H9 (cell line): ENCODE measurements at regions not wholly inside any gene's neighbourhood (a gene's known extent, or its start where the extent isn't known, plus 50 kb on each side); places are given as distances from the start of the nearest gene placed in this dataset.

Experiments used
- DNase-seq: peaks from one replicate; pipeline ENCODE4 v3.0.0-alpha.2; 2017
- H2AFZ ChIP-seq: one replicate; pipeline ENCODE4 v1.6.1; 2013; ENCODE audit warnings: mild to moderate bottlenecking, low read length, control low read depth, moderate library complexity
- H2AK5ac ChIP-seq: 2 replicates; pipeline ENCODE4 v1.6.1; 2013; ENCODE audit warnings: low read length, control low read depth, mixed read lengths; ENCODE audit not compliant: insufficient read length
- H2BK120ac ChIP-seq: one replicate; pipeline ENCODE4 v1.6.1; 2013; ENCODE audit warnings: low read depth, mild to moderate bottlenecking, low read length, control low read depth, inconsistent platforms; ENCODE audit not compliant: poor library complexity, severe bottlenecking
- H2BK12ac ChIP-seq: 2 replicates; pipeline ENCODE4 v1.6.1; 2013; ENCODE audit warnings: low read length, control low read depth, mixed read lengths, low read depth; ENCODE audit not compliant: insufficient read length
- H2BK15ac ChIP-seq: 2 replicates; pipeline ENCODE4 v1.6.1; 2013; ENCODE audit warnings: low read depth, low read length, control low read depth
- H2BK20ac ChIP-seq: one replicate; pipeline ENCODE4 v1.6.1; 2013; ENCODE audit warnings: low read depth, mild to moderate bottlenecking, low read length, control low read depth, inconsistent platforms; ENCODE audit not compliant: poor library complexity, severe bottlenecking
- H2BK5ac ChIP-seq: 2 replicates; pipeline ENCODE4 v1.6.1; 2013; ENCODE audit warnings: low read length, control low read depth, mixed read lengths; ENCODE audit not compliant: insufficient read length
- H3K14ac ChIP-seq: 2 replicates; pipeline ENCODE4 v1.6.1; 2013; ENCODE audit warnings: low read length, control low read depth; ENCODE audit not compliant: insufficient read depth
- H3K18ac ChIP-seq: 2 replicates; pipeline ENCODE4 v1.6.1; 2013; ENCODE audit warnings: low read depth, mild to moderate bottlenecking, mixed read lengths, low read length, control low read depth; ENCODE audit not compliant: insufficient read length
- H3K23ac ChIP-seq: 2 replicates; pipeline ENCODE4 v1.6.1; 2013; ENCODE audit warnings: low read length, control low read depth, mixed read lengths, low read depth; ENCODE audit not compliant: insufficient read length
- H3K23me2 ChIP-seq: 2 replicates; pipeline ENCODE4 v1.6.1; 2013; ENCODE audit warnings: low read depth, mild to moderate bottlenecking, mixed read lengths, low read length, control low read depth; ENCODE audit not compliant: insufficient read length, poor library complexity, severe bottlenecking
- H3K27ac ChIP-seq: 2 replicates; pipeline ENCODE4 v1.5.1; 2013; ENCODE audit warnings: low read length, control low read depth, mixed read lengths, low read depth; ENCODE audit not compliant: insufficient read length
- H3K27me3 ChIP-seq: 2 replicates; pipeline ENCODE4 v1.6.1; 2013; ENCODE audit warnings: low read length, control low read depth, inconsistent platforms; ENCODE audit not compliant: insufficient read depth
- H3K4ac ChIP-seq: 2 replicates; pipeline ENCODE4 v1.6.1; 2013; ENCODE audit warnings: low read depth, mild to moderate bottlenecking, control low read depth, inconsistent platforms, low read length, moderate library complexity
- H3K4me1 ChIP-seq: 2 replicates; pipeline ENCODE4 v1.6.1; 2013; ENCODE audit warnings: low read length, control low read depth, inconsistent platforms; ENCODE audit not compliant: insufficient read depth
- H3K4me2 ChIP-seq: 2 replicates; pipeline ENCODE4 v1.6.1; 2013; ENCODE audit warnings: low read length, control low read depth, mixed read lengths; ENCODE audit not compliant: insufficient read length, insufficient read depth
- H3K56ac ChIP-seq: 2 replicates; pipeline ENCODE4 v1.6.1; 2013; ENCODE audit warnings: low read depth, mild to moderate bottlenecking, mixed read lengths, low read length, control low read depth; ENCODE audit not compliant: insufficient read length
- H3K79me1 ChIP-seq: 2 replicates; pipeline ENCODE4 v1.6.1; 2013; ENCODE audit warnings: low read depth, mild to moderate bottlenecking, moderate library complexity, low read length, control low read depth, inconsistent platforms; ENCODE audit not compliant: insufficient read depth, poor library complexity, severe bottlenecking
- H3K79me2 ChIP-seq: 2 replicates; pipeline ENCODE4 v1.6.1; 2013; ENCODE audit warnings: low read length, control low read depth, inconsistent platforms; ENCODE audit not compliant: insufficient read depth
- H3K9ac ChIP-seq: 2 replicates; pipeline ENCODE4 v1.6.1; 2013; ENCODE audit warnings: low read length, control low read depth, mixed read lengths; ENCODE audit not compliant: insufficient read length; ENCODE audit errors: extremely low read depth
- H3K9me3 ChIP-seq: one replicate; pipeline ENCODE4 v1.6.1; 2013; ENCODE audit warnings: low read depth, low read length, inconsistent platforms; ENCODE audit not compliant: control insufficient read depth
- H3T11ph ChIP-seq: one replicate; pipeline ENCODE4 v1.6.1; 2013; ENCODE audit warnings: mild to moderate bottlenecking, low read length, control low read depth, inconsistent platforms
- H4K20me1 ChIP-seq: one replicate; pipeline ENCODE4 v1.6.1; 2013; ENCODE audit not compliant: control insufficient read depth, insufficient read length, insufficient read depth
- H4K5ac ChIP-seq: 2 replicates; pipeline ENCODE4 v1.6.1; 2013; ENCODE audit warnings: low read depth, mild to moderate bottlenecking, mixed read lengths, low read length, control low read depth; ENCODE audit not compliant: insufficient read length
- H4K8ac ChIP-seq: replicated peaks from 2 replicates; pipeline ENCODE4 v1.6.1; 2013; ENCODE audit warnings: low read length, control low read depth, mixed read lengths, low read depth; ENCODE audit not compliant: insufficient read length
- H4K91ac ChIP-seq: 2 replicates; pipeline ENCODE4 v1.6.1; 2013; ENCODE audit warnings: low read depth, mild to moderate bottlenecking, moderate library complexity, mixed read lengths, low read length, control low read depth; ENCODE audit not compliant: insufficient read length
- H3K27ac Mint-ChIP-seq, 3 experiments: 2 replicates in 2 of 3; 3 replicates in 1 of 3; pipeline ENCODE4 v1.8.0; 2020 to 2021; ENCODE audit warnings: mixed read lengths in 3 of 3, mild to moderate bottlenecking in 1 of 3, moderate library complexity in 1 of 3
- H3K27me3 Mint-ChIP-seq: 2 replicates; pipeline ENCODE4 v1.8.0; 2021; ENCODE audit warnings: low read depth, mild to moderate bottlenecking, moderate library complexity, mixed read lengths
- H3K36me3 Mint-ChIP-seq, 3 experiments: 2 replicates in 2 of 3; 3 replicates in 1 of 3; pipeline ENCODE4 v1.8.0; 2020 to 2021; ENCODE audit warnings: low read depth in 3 of 3, mixed read lengths in 3 of 3; ENCODE audit not compliant: insufficient read depth in 1 of 3
- H3K4me1 Mint-ChIP-seq, 2 experiments: 2 replicates each; pipeline ENCODE4 v1.8.0; 2020; ENCODE audit warnings: mixed read lengths in 2 of 2
- H3K4me3 Mint-ChIP-seq, 2 experiments: 2 replicates in 1 of 2; 3 replicates in 1 of 2; pipeline ENCODE4 v1.8.0; 2020 to 2021; ENCODE audit warnings: mild to moderate bottlenecking in 2 of 2, mixed read lengths in 2 of 2, moderate library complexity in 1 of 2
- H3K9me3 Mint-ChIP-seq, 2 experiments: 2 replicates in 1 of 2; 3 replicates in 1 of 2; pipeline ENCODE4 v1.8.0; 2020; ENCODE audit warnings: mild to moderate bottlenecking in 2 of 2, mixed read lengths in 2 of 2, moderate library complexity in 1 of 2
- whole genome bisulfite sequencing: extraction: QIAGEN DNeasy Blood & Tissue Kit; methylation state at CpG from one replicate; pipeline ENCODE4 v1.1.7; 2013; ENCODE audit warnings: missing lambda C conversion rate, low lambda C conversion rate, mixed read lengths; ENCODE audit not compliant: insufficient read length; ENCODE audit errors: extremely low coverage; 5-methylcytosine and 5-hydroxymethylcytosine counted together
- TF ChIP-seq, protein P1 (sequence below): fragments of 200-600 bp; sonication (generic); conservative IDR thresholded peaks from 3 replicates; pipeline ENCODE4 v1.8.0; 2021; ENCODE audit warnings: antibody characterized with exemption, mild to moderate bottlenecking

DNA sequence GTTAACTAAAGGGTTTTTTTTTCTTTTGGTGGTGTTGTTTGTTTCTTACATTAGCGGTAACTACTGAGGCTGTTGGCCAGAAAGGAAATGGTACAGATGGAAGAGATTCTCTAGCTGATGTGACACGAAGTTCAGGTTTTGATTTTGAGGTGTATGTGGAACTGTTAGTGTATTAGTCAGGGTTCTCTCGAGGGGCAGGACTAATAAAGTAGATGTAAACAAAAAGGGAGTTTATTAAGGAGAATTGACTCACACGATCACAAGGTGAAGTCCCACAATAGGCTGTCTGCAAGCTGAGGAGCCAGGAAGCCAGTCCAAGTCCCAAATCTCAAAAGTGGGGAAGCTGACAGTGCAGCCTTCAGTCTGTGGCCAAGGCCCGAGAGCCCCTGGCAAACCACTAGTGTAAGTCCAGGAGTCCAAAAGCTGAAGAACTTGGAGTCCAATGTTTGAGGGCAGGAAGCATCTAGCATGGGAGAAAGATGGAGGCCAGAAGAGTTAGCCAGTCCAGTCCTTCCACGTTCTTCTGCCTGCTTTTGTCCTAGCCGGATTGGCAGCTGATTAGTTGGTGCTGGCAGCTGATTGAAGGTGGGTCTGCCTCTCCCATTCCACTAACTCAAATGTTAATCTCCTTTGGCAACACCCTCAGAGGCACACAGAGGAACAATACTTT, 577.6 kb downstream of the EFNB2 start:
- Histone ChIP-seq H3K4ac (no peak overlapping the region), H3T11ph (no peak overlapping the region), H2BK12ac (no peak overlapping the region), H4K91ac (no peak overlapping the region), H3K79me1 (no peaks in the 10 kb centered on the region), H3K27ac (no peak overlapping the region), H3K18ac (no peak overlapping the region), H4K20me1 (no peaks in the 10 kb centered on the region), H3K23me2 (no peaks in the 10 kb centered on the region), H2BK5ac (no peak overlapping the region), H3K9me3 (no peaks in the 10 kb centered on the region), H4K5ac (no peak overlapping the region), H3K4me2 (no peak overlapping the region), H2AFZ (no peak overlapping the region), H3K23ac (no peak overlapping the region), H3K14ac (no peak overlapping the region), H2BK20ac (no peak overlapping the region), H2AK5ac (no peak overlapping the region), H3K79me2 (no peaks in the 10 kb centered on the region), H4K8ac (no peak overlapping the region), H3K27me3 (no peaks in the 10 kb centered on the region), H3K4me1 (no peaks in the 10 kb centered on the region), H3K56ac (no peak overlapping the region), H3K9ac (no peak overlapping the region), H2BK15ac (no peak overlapping the region), H2BK120ac (no peak overlapping the region)
- Mint-ChIP-seq H3K27ac (no peak overlapping the region), H3K4me1 (no peaks in the 10 kb centered on the region), H3K4me3 (no peak overlapping the region), H3K36me3 (no peaks in the 10 kb centered on the region), H3K27me3 (no peaks in the 10 kb centered on the region), H3K9me3 (no peaks in the 10 kb centered on the region)
- no CpG with 5 or more reads among the region's 7 CpGs for WGBS
- no peak for DNase-seq
- TF ChIP-seq, protein P1, sequence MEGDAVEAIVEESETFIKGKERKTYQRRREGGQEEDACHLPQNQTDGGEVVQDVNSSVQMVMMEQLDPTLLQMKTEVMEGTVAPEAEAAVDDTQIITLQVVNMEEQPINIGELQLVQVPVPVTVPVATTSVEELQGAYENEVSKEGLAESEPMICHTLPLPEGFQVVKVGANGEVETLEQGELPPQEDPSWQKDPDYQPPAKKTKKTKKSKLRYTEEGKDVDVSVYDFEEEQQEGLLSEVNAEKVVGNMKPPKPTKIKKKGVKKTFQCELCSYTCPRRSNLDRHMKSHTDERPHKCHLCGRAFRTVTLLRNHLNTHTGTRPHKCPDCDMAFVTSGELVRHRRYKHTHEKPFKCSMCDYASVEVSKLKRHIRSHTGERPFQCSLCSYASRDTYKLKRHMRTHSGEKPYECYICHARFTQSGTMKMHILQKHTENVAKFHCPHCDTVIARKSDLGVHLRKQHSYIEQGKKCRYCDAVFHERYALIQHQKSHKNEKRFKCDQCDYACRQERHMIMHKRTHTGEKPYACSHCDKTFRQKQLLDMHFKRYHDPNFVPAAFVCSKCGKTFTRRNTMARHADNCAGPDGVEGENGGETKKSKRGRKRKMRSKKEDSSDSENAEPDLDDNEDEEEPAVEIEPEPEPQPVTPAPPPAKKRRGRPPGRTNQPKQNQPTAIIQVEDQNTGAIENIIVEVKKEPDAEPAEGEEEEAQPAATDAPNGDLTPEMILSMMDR = no peak
